ENCODE measurements at regions not wholly inside any gene's neighbourhood (a gene's known extent, or its start where the extent isn't known, plus 50 kb on each side); places are given as distances from the start of the nearest gene placed in this dataset.

DNA sequence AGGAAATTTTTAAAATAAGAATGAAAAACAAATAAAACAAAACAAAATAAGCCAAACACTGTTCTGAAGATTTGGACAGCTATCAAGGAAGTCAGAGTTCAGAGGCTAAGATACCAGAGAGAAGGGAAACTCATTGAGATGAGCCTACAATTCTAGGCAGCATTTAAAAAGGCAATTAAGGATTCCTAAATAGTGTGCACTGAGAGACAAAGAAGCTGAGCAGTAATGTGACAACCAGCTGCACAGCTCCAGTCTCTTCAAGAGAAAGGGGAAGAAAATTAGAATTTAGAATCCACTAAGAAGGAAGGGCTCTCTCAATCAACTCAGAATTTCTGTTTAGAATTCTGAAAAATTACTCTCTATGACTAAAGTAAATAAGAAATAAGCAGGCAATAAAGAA lies 246.7 kb upstream of the COX7C start:
- H3K9me3 ChIP-seq, result no peaks in the 10 kb centered on the region
- in situ Hi-C loops (cut with MboI; ENCODE audit: low pct_ligation_motif_present in 1 of 4, low pct_unique_long_range_greater_than_20kb in 1 of 4, low sequenced_read_pairs in 3 of 4), result no loop called here
- intact Hi-C loops (cut with DNase I; ENCODE audit: low total_unique reads), result no loop called here
- no peak overlapping the region for H3K27ac ChIP-seq
- no peak for DNase-seq
- no peaks in the 10 kb centered on the region for H3K4me1 ChIP-seq
- H3K27me3 ChIP-seq, result no peaks in the 10 kb centered on the region
- H3K4me3 ChIP-seq, result no peak overlapping the region
- no peaks in the 10 kb centered on the region for H3K36me3 ChIP-seq
- TF ChIP-seq EP300 (IDR thresholded peaks at IDR 0.05; ENCODE audit: low read depth) (no peak), POLR2AphosphoS5 (IDR thresholded peaks at IDR 0.05) (no peak)

DNA sequence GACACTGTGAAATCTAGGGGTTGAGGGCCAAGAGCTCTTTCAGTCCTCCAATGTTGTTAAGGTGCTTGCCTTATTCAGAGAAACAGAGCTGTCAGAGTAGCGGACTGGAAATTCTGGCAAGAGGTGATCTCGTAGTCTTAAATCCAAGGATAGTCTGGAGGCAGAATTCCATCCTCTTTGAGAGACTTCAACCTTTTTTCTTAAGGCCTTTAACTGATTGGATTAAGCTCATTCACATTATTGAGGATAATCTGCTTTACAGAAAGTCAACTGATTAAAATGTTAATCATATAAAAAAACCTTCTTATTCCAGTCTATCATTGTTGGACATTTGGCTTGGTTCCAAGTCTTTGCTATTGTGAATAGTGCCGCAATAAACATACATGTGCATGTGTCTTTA lies 243.1 kb upstream of the COX7C start:
- DNase-seq, result no peak
- in situ Hi-C loops (cut with MboI; ENCODE audit: low pct_ligation_motif_present in 1 of 4, low pct_unique_long_range_greater_than_20kb in 1 of 4, low sequenced_read_pairs in 3 of 4) (no loop called here), intact Hi-C loops (cut with DNase I; ENCODE audit: low total_unique reads) (no loop called here)
- WGBS, 2 donors (ENCODE audit: low coverage in 1 of 2), result 64 to 71% methylated on average over 3 of the region's 3 CpGs
- no peak overlapping the region for H3K27ac ChIP-seq
- no peaks in the 10 kb centered on the region for H3K9me3 ChIP-seq
- TF ChIP-seq POLR2A (IDR thresholded peaks at IDR 0.05) (no peak), POLR2AphosphoS5 (IDR thresholded peaks at IDR 0.05) (no peak), EP300 (IDR thresholded peaks at IDR 0.05; ENCODE audit: low read depth) (no peak)
- TF ChIP-seq, protein P1, sequence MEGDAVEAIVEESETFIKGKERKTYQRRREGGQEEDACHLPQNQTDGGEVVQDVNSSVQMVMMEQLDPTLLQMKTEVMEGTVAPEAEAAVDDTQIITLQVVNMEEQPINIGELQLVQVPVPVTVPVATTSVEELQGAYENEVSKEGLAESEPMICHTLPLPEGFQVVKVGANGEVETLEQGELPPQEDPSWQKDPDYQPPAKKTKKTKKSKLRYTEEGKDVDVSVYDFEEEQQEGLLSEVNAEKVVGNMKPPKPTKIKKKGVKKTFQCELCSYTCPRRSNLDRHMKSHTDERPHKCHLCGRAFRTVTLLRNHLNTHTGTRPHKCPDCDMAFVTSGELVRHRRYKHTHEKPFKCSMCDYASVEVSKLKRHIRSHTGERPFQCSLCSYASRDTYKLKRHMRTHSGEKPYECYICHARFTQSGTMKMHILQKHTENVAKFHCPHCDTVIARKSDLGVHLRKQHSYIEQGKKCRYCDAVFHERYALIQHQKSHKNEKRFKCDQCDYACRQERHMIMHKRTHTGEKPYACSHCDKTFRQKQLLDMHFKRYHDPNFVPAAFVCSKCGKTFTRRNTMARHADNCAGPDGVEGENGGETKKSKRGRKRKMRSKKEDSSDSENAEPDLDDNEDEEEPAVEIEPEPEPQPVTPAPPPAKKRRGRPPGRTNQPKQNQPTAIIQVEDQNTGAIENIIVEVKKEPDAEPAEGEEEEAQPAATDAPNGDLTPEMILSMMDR (IDR thresholded peaks at IDR 0.05), result no peak
- no peaks in the 10 kb centered on the region for H3K27me3 ChIP-seq
- H3K4me3 ChIP-seq, result no peak overlapping the region
- H3K4me1 ChIP-seq, result no peaks in the 10 kb centered on the region
- H3K36me3 ChIP-seq, result no peaks in the 10 kb centered on the region

DNA sequence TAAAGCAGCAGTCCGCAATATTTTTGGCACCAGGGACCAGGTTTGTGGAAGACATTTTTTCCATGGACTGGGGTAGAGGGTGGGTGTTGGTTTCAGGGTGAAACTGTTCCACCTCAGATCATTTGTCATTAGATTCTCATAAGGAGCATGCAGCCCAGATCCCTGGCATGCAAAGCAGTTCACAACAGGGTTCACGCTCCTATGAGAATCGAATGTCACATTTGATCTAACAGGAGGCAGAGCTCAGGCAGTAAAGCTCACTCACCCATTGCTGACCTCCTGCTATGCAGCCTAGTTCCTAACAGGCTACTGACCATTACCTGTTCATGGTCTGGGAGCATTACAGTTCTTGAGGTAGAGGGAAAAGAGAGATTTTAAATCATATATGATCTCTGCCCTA lies 241.5 kb upstream of the COX7C start:
- in situ Hi-C loops (cut with MboI; ENCODE audit: low pct_ligation_motif_present in 1 of 4, low pct_unique_long_range_greater_than_20kb in 1 of 4, low sequenced_read_pairs in 3 of 4), result no loop called here
- no peaks in the 10 kb centered on the region for H3K9me3 ChIP-seq
- no peaks in the 10 kb centered on the region for H3K27me3 ChIP-seq
- H3K4me1 ChIP-seq, result no peaks in the 10 kb centered on the region
- H3K27ac ChIP-seq, result no peak overlapping the region
- H3K36me3 ChIP-seq, result no peaks in the 10 kb centered on the region
- no peak overlapping the region for H3K4me3 ChIP-seq
- intact Hi-C loops (cut with DNase I; ENCODE audit: low total_unique reads), result no loop called here
- TF ChIP-seq POLR2A (IDR thresholded peaks at IDR 0.05) (no peak), EP300 (IDR thresholded peaks at IDR 0.05; ENCODE audit: low read depth) (no peak), POLR2AphosphoS5 (IDR thresholded peaks at IDR 0.05) (no peak)
- TF ChIP-seq, protein P1 (IDR thresholded peaks at IDR 0.05), result no peak
- 93 to 100% methylated on average over 1 to 3 of the region's 3 CpGs for WGBS, 2 donors (ENCODE audit: low coverage in 1 of 2)
- no peak for DNase-seq

DNA sequence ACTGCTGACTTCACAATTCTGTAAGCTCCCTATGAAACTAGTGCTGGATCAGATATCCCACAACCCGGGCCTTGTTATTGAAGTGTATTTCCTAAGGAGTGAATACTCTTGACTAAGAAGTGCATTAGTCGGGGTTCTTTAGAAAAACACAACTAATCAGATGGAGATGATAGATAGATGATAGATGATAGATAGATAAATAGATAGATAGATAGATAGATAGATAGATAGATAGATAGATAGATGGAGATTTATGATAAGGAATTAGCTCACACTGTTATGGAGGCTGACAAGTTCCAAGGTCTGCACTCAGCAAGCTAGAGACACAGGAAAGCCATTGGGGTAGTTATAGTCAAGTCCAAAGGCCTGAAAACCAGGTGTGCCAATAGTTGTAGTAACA lies 214.6 kb upstream of the COX7C start:
- intact Hi-C loops (cut with DNase I; ENCODE audit: low total_unique reads), result no loop called here

DNA sequence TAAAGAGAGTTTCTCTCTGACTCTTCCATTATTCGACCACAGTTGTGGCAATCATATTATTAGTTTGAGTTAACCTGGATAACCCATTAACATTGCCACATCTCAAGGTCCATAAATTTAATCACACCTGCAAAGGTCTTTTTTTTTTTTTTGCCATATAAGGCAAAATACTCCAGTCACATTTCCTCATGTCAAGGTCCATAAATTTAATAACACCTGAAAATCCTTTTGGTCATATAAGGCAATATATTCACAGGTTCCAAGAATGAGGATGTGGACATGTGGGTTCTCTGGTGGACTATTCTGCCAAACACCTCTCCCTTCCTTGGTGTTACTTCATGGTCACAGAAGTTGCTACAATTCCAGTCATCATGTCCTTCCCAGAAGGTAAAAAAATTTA lies 213.5 kb upstream of the COX7C start:
- no peaks in the 10 kb centered on the region for H3K36me3 ChIP-seq
- TF ChIP-seq POLR2AphosphoS5 (IDR thresholded peaks at IDR 0.05) (no peak), POLR2A (IDR thresholded peaks at IDR 0.05) (no peak), EP300 (IDR thresholded peaks at IDR 0.05; ENCODE audit: low read depth) (no peak)
- TF ChIP-seq, protein P1 (IDR thresholded peaks at IDR 0.05), result no peak
- no peaks in the 10 kb centered on the region for H3K4me1 ChIP-seq
- intact Hi-C loops (cut with DNase I; ENCODE audit: low total_unique reads) (no loop called here), in situ Hi-C loops (cut with MboI; ENCODE audit: low pct_ligation_motif_present in 1 of 4, low pct_unique_long_range_greater_than_20kb in 1 of 4, low sequenced_read_pairs in 3 of 4) (no loop called here)
- DNase-seq, result no peak
- no peak overlapping the region for H3K4me3 ChIP-seq
- H3K27ac ChIP-seq, result no peak overlapping the region
- H3K9me3 ChIP-seq, result no peaks in the 10 kb centered on the region
- 67 to 78% methylated on average over 1 of the region's 1 CpG for WGBS, 2 donors (ENCODE audit: low coverage in 1 of 2)
- no peaks in the 10 kb centered on the region for H3K27me3 ChIP-seq

More for the DNA sequence above, 214.6 kb upstream of the COX7C start:
- in situ Hi-C loops (cut with MboI; ENCODE audit: low pct_ligation_motif_present in 1 of 4, low pct_unique_long_range_greater_than_20kb in 1 of 4, low sequenced_read_pairs in 3 of 4), result no loop called here
- H3K27me3 ChIP-seq, result no peaks in the 10 kb centered on the region
- H3K4me3 ChIP-seq, result no peak overlapping the region
- no peaks in the 10 kb centered on the region for H3K36me3 ChIP-seq
- H3K27ac ChIP-seq, result no peak overlapping the region
- no peaks in the 10 kb centered on the region for H3K4me1 ChIP-seq
- 93 to 95% methylated on average over 2 of the region's 2 CpGs for WGBS, 2 donors (ENCODE audit: low coverage in 1 of 2)
- TF ChIP-seq, protein P1 (IDR thresholded peaks at IDR 0.05), result no peak
- no peak for TF ChIP-seq EP300 (IDR thresholded peaks at IDR 0.05; ENCODE audit: low read depth)
- no peaks in the 10 kb centered on the region for H3K9me3 ChIP-seq
- no peak for DNase-seq

Data from transverse colon (tissue), 4 donors.